ENCODE measurements at regions not wholly inside any gene's neighbourhood (a gene's known extent, or its start where the extent isn't known, plus 50 kb on each side); places are given as distances from the start of the nearest gene placed in this dataset.

- Histone ChIP-seq H3K4me1 (no peaks in the 10 kb centered on the region), H3K36me3 (no peaks in the 10 kb centered on the region), H3K9me3 (no peaks in the 10 kb centered on the region), H3K4me3 (no peak overlapping the region), H3K27me3 (replicated peaks in 1 of 7) (peaks cover 0 to 5% (median 0%) of the 10 kb centered on the region in 7 donors), H3K27ac (no peak overlapping the region)
- 43 to 76% (median 71%) methylated on average over 5 of the region's 5 CpGs for WGBS, 5 donors
- intact Hi-C loops (cut with DNase I; ENCODE audit: low total_unique reads): no loop called here
- no peak for DNase-seq
- TF ChIP-seq, protein P1, sequence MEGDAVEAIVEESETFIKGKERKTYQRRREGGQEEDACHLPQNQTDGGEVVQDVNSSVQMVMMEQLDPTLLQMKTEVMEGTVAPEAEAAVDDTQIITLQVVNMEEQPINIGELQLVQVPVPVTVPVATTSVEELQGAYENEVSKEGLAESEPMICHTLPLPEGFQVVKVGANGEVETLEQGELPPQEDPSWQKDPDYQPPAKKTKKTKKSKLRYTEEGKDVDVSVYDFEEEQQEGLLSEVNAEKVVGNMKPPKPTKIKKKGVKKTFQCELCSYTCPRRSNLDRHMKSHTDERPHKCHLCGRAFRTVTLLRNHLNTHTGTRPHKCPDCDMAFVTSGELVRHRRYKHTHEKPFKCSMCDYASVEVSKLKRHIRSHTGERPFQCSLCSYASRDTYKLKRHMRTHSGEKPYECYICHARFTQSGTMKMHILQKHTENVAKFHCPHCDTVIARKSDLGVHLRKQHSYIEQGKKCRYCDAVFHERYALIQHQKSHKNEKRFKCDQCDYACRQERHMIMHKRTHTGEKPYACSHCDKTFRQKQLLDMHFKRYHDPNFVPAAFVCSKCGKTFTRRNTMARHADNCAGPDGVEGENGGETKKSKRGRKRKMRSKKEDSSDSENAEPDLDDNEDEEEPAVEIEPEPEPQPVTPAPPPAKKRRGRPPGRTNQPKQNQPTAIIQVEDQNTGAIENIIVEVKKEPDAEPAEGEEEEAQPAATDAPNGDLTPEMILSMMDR (IDR thresholded peaks at IDR 0.05 in 8 of 11, conservative IDR thresholded peaks at IDR 0.05 in 3 of 11): no peak
- TF ChIP-seq POLR2AphosphoS5 (IDR thresholded peaks at IDR 0.05) (no peak), POLR2A (IDR thresholded peaks at IDR 0.05) (no peak)
Observed at GRCh38 chr18:49701190-49701589, 112.1 kb downstream of the ACAA2 start.

DNA sequence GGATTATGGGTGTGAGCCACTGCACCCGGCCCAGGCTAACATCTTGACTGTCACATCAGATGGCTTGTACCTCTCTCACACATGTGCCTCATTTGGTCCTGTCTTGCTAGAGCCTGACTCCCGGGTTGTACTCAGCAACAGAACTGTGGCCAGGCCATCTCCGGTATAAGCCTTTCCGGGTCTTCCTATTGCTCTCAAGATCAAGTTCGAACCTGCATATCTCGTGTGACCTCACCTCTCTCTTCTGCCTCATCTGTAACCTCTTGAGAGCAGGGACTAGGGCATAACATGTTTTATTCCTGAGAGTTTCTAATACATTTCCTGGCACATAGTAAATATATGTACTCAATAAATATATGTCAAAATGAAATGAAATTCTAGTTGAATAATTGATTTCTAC, 114.0 kb downstream of the ACAA2 start:
- H3K36me3 ChIP-seq: no peaks in the 10 kb centered on the region
- no peak overlapping the region for H3K4me3 ChIP-seq
- intact Hi-C loops (cut with DNase I; ENCODE audit: low total_unique reads): no loop called here
- H3K27ac ChIP-seq: no peak overlapping the region
- WGBS, 5 donors: 82 to 90% (median 88%) methylated on average over 6 of the region's 6 CpGs
- no peaks in the 10 kb centered on the region for H3K4me1 ChIP-seq
- DNase-seq: no peak
- H3K27me3 ChIP-seq (replicated peaks in 1 of 7): no peaks in the 10 kb centered on the region
- H3K9me3 ChIP-seq: no peaks in the 10 kb centered on the region
- TF ChIP-seq POLR2AphosphoS5 (IDR thresholded peaks at IDR 0.05) (no peak), POLR2A (IDR thresholded peaks at IDR 0.05) (no peak)
- TF ChIP-seq, protein P1 (IDR thresholded peaks at IDR 0.05 in 8 of 11, conservative IDR thresholded peaks at IDR 0.05 in 3 of 11): no peak

GRCh38 chr18:49698525-49699025, 114.8 kb downstream of the ACAA2 start:
- no peak for DNase-seq
- intact Hi-C loops (cut with DNase I; ENCODE audit: low total_unique reads): no loop called here
- H3K4me3 ChIP-seq: no peak overlapping the region
- TF ChIP-seq POLR2A (IDR thresholded peaks at IDR 0.05) (no peak), POLR2AphosphoS5 (IDR thresholded peaks at IDR 0.05) (no peak)
- TF ChIP-seq, protein P1 (IDR thresholded peaks at IDR 0.05 in 8 of 11, conservative IDR thresholded peaks at IDR 0.05 in 3 of 11): no peak
- WGBS, 5 donors: 80 to 94% (median 86%) methylated on average over 4 of the region's 4 CpGs
- no peaks in the 10 kb centered on the region for H3K4me1 ChIP-seq
- H3K27me3 ChIP-seq (replicated peaks in 1 of 7): no peaks in the 10 kb centered on the region
- no peak overlapping the region for H3K27ac ChIP-seq
- H3K9me3 ChIP-seq: no peaks in the 10 kb centered on the region
- H3K36me3 ChIP-seq: no peaks in the 10 kb centered on the region

DNA sequence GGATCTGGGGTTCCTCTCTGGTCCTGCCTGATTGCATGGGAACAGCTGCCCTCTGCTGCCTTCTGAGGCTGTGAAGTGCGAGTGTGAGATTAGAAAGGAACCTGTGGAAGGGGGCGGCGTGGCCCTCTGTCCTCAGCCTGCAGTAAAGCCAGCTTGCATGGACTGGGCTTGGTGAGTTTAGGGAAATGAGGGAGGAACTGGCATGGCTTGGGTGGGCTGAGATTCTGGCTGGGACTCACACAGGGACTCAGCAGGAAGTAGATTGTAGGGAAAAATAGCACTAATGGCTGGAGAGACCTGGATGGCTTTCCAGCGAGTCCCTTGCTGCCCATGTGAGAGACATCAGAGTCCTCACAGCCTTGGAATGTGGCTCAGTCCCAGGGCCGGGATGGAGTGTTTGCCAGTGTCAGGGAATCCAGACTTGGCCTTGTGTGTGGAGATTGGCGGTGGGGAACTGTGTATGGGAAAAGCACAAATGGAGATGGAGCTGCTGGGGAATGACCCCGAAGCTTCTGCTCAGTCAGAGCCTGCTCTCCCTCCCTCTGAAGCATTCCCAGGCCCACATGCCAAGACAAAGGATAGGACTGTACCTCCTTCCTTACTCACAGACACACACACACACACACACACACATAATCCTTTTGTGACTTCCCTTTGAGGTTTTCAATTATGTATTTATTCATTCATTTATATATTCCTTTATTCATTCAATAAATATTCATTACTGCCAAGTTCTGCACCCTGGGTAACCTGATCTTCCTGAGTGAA, 115.4 kb downstream of the ACAA2 start:
- no peak for DNase-seq
- intact Hi-C loops (cut with DNase I; ENCODE audit: low total_unique reads): no loop called here
- Histone ChIP-seq H3K27me3 (replicated peaks in 1 of 7) (no peaks in the 10 kb centered on the region), H3K4me3 (no peak overlapping the region), H3K27ac (no peak overlapping the region), H3K4me1 (no peaks in the 10 kb centered on the region), H3K36me3 (no peaks in the 10 kb centered on the region), H3K9me3 (no peaks in the 10 kb centered on the region)
- WGBS, 5 donors: 68 to 89% (median 72%) methylated on average over 7 of the region's 7 CpGs
- no peak for TF ChIP-seq POLR2A (IDR thresholded peaks at IDR 0.05)
- TF ChIP-seq POLR2AphosphoS5 (IDR thresholded peaks at IDR 0.05): no peak
- TF ChIP-seq, protein P1 (IDR thresholded peaks at IDR 0.05 in 8 of 11, conservative IDR thresholded peaks at IDR 0.05 in 3 of 11): no peak

All from spleen (tissue), 11 donors.